ENCODE measurements at regions not wholly inside any gene's neighbourhood (a gene's known extent, or its start where the extent isn't known, plus 50 kb on each side); places are given as distances from the start of the nearest gene placed in this dataset.

- TF ChIP-seq POLR2AphosphoS5 (IDR thresholded peaks at IDR 0.05) (no peak), POLR2A (IDR thresholded peaks at IDR 0.05) (no peak), CTCF (IDR thresholded peaks at IDR 0.05) (no peak)
- Histone ChIP-seq H3K4me1 (replicated peaks) (no peaks in the 10 kb centered on the region), H3K9me3 (no peaks in the 10 kb centered on the region), H3K27me3 (replicated peaks; ENCODE audit: insufficient read depth) (no peaks in the 10 kb centered on the region), H3K4me3 (no peak overlapping the region), H3K27ac (no peak overlapping the region), H3K36me3 (no peaks in the 10 kb centered on the region)
- WGBS, result 35% methylated on average over 3 of the region's 3 CpGs
- intact Hi-C loops (cut with DNase I), result no loop called here
- no peak for DNase-seq (ENCODE audit: low spot score)
Measured at GRCh38 chr3:86225461-86225860, 765.5 kb downstream of the VGLL3 start.

GRCh38 chr3:86221601-86222000 lies 769.3 kb downstream of the VGLL3 start:
- Histone ChIP-seq H3K4me1 (replicated peaks) (no peaks in the 10 kb centered on the region), H3K9me3 (no peaks in the 10 kb centered on the region), H3K27me3 (replicated peaks; ENCODE audit: insufficient read depth) (no peaks in the 10 kb centered on the region), H3K4me3 (no peak overlapping the region), H3K36me3 (no peaks in the 10 kb centered on the region), H3K27ac (no peak overlapping the region)
- WGBS, result 96% methylated on average over 3 of the region's 3 CpGs
- intact Hi-C loops (cut with DNase I), result no loop called here
- TF ChIP-seq CTCF (IDR thresholded peaks at IDR 0.05), result no peak
- no peak for TF ChIP-seq POLR2AphosphoS5 (IDR thresholded peaks at IDR 0.05)
- TF ChIP-seq POLR2A (IDR thresholded peaks at IDR 0.05), result no peak
- no peak for DNase-seq (ENCODE audit: low spot score)

- H3K4me1 ChIP-seq (replicated peaks), result no peaks in the 10 kb centered on the region
- DNase-seq (ENCODE audit: low spot score), result no peak
- WGBS, result 83% methylated on average over 1 of the region's 1 CpG
- H3K27me3 ChIP-seq (replicated peaks; ENCODE audit: insufficient read depth), result no peaks in the 10 kb centered on the region
- H3K36me3 ChIP-seq, result no peaks in the 10 kb centered on the region
- no peak overlapping the region for H3K4me3 ChIP-seq
- intact Hi-C loops (cut with DNase I), result no loop called here
- no peak overlapping the region for H3K27ac ChIP-seq
- no peak for TF ChIP-seq POLR2AphosphoS5 (IDR thresholded peaks at IDR 0.05)
- TF ChIP-seq POLR2A (IDR thresholded peaks at IDR 0.05), result no peak
- no peak for TF ChIP-seq CTCF (IDR thresholded peaks at IDR 0.05)
- no peaks in the 10 kb centered on the region for H3K9me3 ChIP-seq
Measured at GRCh38 chr3:86208772-86209171, 782.2 kb downstream of the VGLL3 start.

- no peak for DNase-seq (ENCODE audit: low spot score)
- TF ChIP-seq CTCF (IDR thresholded peaks at IDR 0.05), result no peak
- no peak for TF ChIP-seq POLR2A (IDR thresholded peaks at IDR 0.05)
- no peak for TF ChIP-seq POLR2AphosphoS5 (IDR thresholded peaks at IDR 0.05)
- no peak overlapping the region for H3K4me3 ChIP-seq
- H3K27me3 ChIP-seq (replicated peaks; ENCODE audit: insufficient read depth), result no peaks in the 10 kb centered on the region
- H3K4me1 ChIP-seq (replicated peaks), result no peaks in the 10 kb centered on the region
- no peaks in the 10 kb centered on the region for H3K9me3 ChIP-seq
- H3K36me3 ChIP-seq, result no peaks in the 10 kb centered on the region
- H3K27ac ChIP-seq, result no peak overlapping the region
- WGBS, result 95% methylated on average over 2 of the region's 2 CpGs
- intact Hi-C loops (cut with DNase I), result no loop called here
Measured at GRCh38 chr3:86182606-86183005, 808.3 kb downstream of the VGLL3 start.

GRCh38 chr3:86180696-86181095 lies 810.3 kb downstream of the VGLL3 start:
- Histone ChIP-seq H3K4me3 (no peak overlapping the region), H3K9me3 (no peaks in the 10 kb centered on the region), H3K36me3 (no peaks in the 10 kb centered on the region), H3K27ac (no peak overlapping the region), H3K27me3 (replicated peaks; ENCODE audit: insufficient read depth) (no peaks in the 10 kb centered on the region), H3K4me1 (replicated peaks) (no peaks in the 10 kb centered on the region)
- intact Hi-C loops (cut with DNase I), result no loop called here
- WGBS, result 86% methylated on average over 2 of the region's 2 CpGs
- TF ChIP-seq POLR2AphosphoS5 (IDR thresholded peaks at IDR 0.05) (no peak), POLR2A (IDR thresholded peaks at IDR 0.05) (no peak), CTCF (IDR thresholded peaks at IDR 0.05) (no peak)
- DNase-seq (ENCODE audit: low spot score), result no peak
